Panc1 (cell line): ENCODE measurements at regions not wholly inside any gene's neighbourhood (a gene's known extent, or its start where the extent isn't known, plus 50 kb on each side); places are given as distances from the start of the nearest gene placed in this dataset.

Source experiments
- ATAC-seq: fragments of 200-7000 bp; cut with Tn5 transposase; 2 replicates; pipeline ENCODE4 v1.9.1; 2020; ENCODE audit warnings: mild to moderate bottlenecking, moderate library complexity
- BruUV-seq: library from RNA; stranded (reverse); fragments of 400-500 nt; replicated peaks from 2 replicates; lab custom pipeline; 2021; lab: Mats Ljungman, UMichigan
- CTCF ChIA-PET: fragments of 300-600 bp; sonication (Branson Sonifier 250); formaldehyde crosslinking; loops from one replicate; lab custom pipeline; 2022; ENCODE audit warnings: antibody characterized with exemption; lab: Charles Lee
- POLR2A ChIA-PET: fragments of 300-600 bp; sonication (Branson Sonifier 250); formaldehyde crosslinking; loops from one replicate; lab custom pipeline; 2022; ENCODE audit warnings: antibody characterized with exemption; lab: Charles Lee
- DNase-seq: peaks from one replicate; pipeline ENCODE4 v3.0.0-alpha.2; 2010; ENCODE audit warnings: low read depth, low spot score
- H3K27ac ChIP-seq: 2 replicates; pipeline ENCODE4 v1.5.1; 2011; ENCODE audit warnings: mild to moderate bottlenecking, low read length, inconsistent platforms
- H3K27me3 ChIP-seq: fragments of 200-500 bp; sonication (Bioruptor generic); 2 replicates; pipeline ENCODE4 v1.6.0; 2014; ENCODE audit warnings: low read length, inconsistent platforms; ENCODE audit not compliant: control insufficient read depth, insufficient read depth
- H3K36me3 ChIP-seq: fragments of 200-500 bp; sonication (Bioruptor generic); 2 replicates; pipeline ENCODE4 v1.5.1; 2014; ENCODE audit warnings: inconsistent platforms, mild to moderate bottlenecking, low read length, moderate library complexity; ENCODE audit not compliant: control insufficient read depth, insufficient read depth
- H3K4me1 ChIP-seq: 2 replicates; pipeline ENCODE4 v1.5.1; 2011; ENCODE audit warnings: inconsistent platforms, mild to moderate bottlenecking, low read length, moderate library complexity; ENCODE audit not compliant: control insufficient read depth, insufficient read depth
- H3K4me3 ChIP-seq, 2 experiments: 2 replicates each; pipeline ENCODE4 v1.5.1; 2011 to 2012; ENCODE audit warnings: low read depth in 2 of 2, low read length in 2 of 2, mild to moderate bottlenecking in 2 of 2, inconsistent platforms in 1 of 2, moderate library complexity in 1 of 2
- H3K9me3 ChIP-seq: fragments of 200-500 bp; sonication (Bioruptor generic); 2 replicates; pipeline ENCODE4 v1.5.1; 2014; ENCODE audit warnings: low read depth, mild to moderate bottlenecking, inconsistent platforms, low read length, moderate library complexity; ENCODE audit not compliant: control insufficient read depth, insufficient read depth
- CTCF ChIP-seq: fragments of 450-650 bp; IDR thresholded peaks from 2 replicates; pipeline ENCODE4 v1.5.1; 2017; ENCODE audit warnings: mild to moderate bottlenecking
- POLR2AphosphoS5 ChIP-seq: IDR thresholded peaks from 2 replicates; pipeline ENCODE4 v1.6.1; 2012; ENCODE audit warnings: mild to moderate bottlenecking, low read depth, low read length, moderate library complexity
- REST ChIP-seq, 2 experiments: IDR thresholded peaks; 2 replicates each; pipeline ENCODE4 v1.6.1; 2011 to 2012; ENCODE audit warnings: low read depth in 2 of 2, control low read depth in 1 of 2, low read length in 1 of 2, mild to moderate bottlenecking in 1 of 2, moderate library complexity in 1 of 2; ENCODE audit not compliant: insufficient read depth in 1 of 2
- SIN3A ChIP-seq: IDR thresholded peaks from 2 replicates; pipeline ENCODE4 v1.6.1; 2012; ENCODE audit warnings: low read depth, mild to moderate bottlenecking, low read length, moderate library complexity, borderline replicate concordance; ENCODE audit not compliant: insufficient read depth
- TCF7L2 ChIP-seq: IDR thresholded peaks from 2 replicates; pipeline ENCODE4 v1.6.1; 2011; ENCODE audit warnings: mild to moderate bottlenecking, low read depth, low read length, inconsistent platforms
- in situ Hi-C: cut with HindIII; loops from 2 replicates; pipeline ENCODE4 v1.10.0; 2016; ENCODE audit warnings: low sequenced_read_pairs, low pct_unique_long_range_greater_than_20kb
- intact Hi-C: fragments of 100-400 bp; cut with micrococcal nuclease; formaldehyde crosslinking; loops from one replicate; pipeline ENCODE4 v1.10.0; 2022; ENCODE audit not compliant: unreplicated experiment

GRCh38 chr15:100768501-100768931 lies 111.1 kb upstream of the ALDH1A3 start:
- ATAC-seq (no peak), DNase-seq (no peak)
- in situ Hi-C loops (no loop called here), intact Hi-C loops (no loop called here)
- no peak for TF ChIP-seq REST (IDR thresholded peaks at IDR 0.05; ENCODE audit: insufficient read depth in 1 of 2, low read depth in 2 of 2, low read length in 1 of 2)
- no peak for TF ChIP-seq SIN3A
- no peak for TF ChIP-seq CTCF
- no peak for TF ChIP-seq TCF7L2
- TF ChIP-seq POLR2AphosphoS5 = no peak
- Histone ChIP-seq H3K27me3 (no peaks in the 10 kb centered on the region), H3K36me3 (no peaks in the 10 kb centered on the region), H3K9me3 (no peaks in the 10 kb centered on the region), H3K4me1 (peaks cover 17% of the 10 kb centered on the region), H3K27ac (no peak overlapping the region), H3K4me3 (no peak overlapping the region)
- POLR2A ChIA-PET = no interaction called here
- no TSS peak for BruUV-seq
- CTCF ChIA-PET = no interaction called here

DNA sequence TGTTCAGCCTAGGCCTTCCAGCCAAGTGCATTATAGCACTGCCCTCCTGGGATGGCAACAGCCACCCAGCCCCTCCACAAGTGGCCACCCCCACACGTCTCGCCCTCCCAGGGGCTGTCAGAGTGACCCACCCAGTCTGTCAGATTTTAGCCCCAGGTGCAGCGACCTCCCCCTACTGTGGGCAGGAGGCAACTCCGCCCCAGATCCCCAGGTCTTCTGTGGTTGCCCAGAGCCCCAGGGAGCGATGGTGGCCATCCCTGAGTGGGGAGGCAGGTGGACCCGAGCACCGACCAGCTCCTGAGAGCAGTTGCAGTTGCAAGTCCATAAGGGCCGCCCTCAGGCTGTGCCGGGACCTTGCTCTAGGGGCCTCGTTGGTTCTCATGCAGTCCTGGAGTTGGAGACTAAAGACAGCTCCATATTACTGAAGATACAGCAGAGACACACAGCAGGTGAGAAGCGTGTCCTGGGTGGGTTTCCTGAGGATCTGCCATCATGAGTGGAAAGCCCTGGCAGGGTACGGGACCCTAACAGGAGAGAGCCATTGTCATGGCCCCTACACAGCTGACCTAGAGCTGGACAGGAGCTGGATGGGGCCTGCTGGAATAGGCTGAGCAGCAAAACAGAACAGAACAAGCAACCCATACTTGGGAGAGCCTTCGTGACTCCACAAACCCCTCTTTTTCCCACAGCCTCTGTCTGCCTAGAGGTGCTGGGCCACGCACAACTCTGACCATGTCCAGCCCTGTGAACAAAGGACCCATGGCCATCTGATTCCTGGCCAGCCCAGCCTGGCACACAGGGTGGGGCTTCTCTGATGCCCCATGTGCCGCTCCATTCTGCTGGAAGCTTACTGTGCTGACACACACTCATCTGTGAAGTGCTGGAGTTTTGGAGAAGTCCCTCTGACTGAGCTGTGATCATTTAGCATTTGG lies 110.3 kb upstream of the ALDH1A3 start:
- no peaks in the 10 kb centered on the region for H3K27me3 ChIP-seq
- intact Hi-C loops = no loop called here
- H3K4me3 ChIP-seq = no peak overlapping the region
- H3K27ac ChIP-seq = no peak overlapping the region; the same call in 1 of the 2 replicates
- POLR2A ChIA-PET = no interaction called here
- H3K36me3 ChIP-seq = no peaks in the 10 kb centered on the region
- no TSS peak for BruUV-seq
- peaks cover 15% of the 10 kb centered on the region for H3K4me1 ChIP-seq
- TF ChIP-seq CTCF (no peak), SIN3A (no peak), POLR2AphosphoS5 (no peak), TCF7L2 (no peak), REST (IDR thresholded peaks at IDR 0.05; ENCODE audit: insufficient read depth in 1 of 2, low read depth in 2 of 2, low read length in 1 of 2) (no peak)
- CTCF ChIA-PET = no interaction called here
- DNase-seq = no peak
- no peak for ATAC-seq
- in situ Hi-C loops = no loop called here
- H3K9me3 ChIP-seq = no peaks in the 10 kb centered on the region
